ENCODE measurements at regions not wholly inside any gene's neighbourhood (a gene's known extent, or its start where the extent isn't known, plus 50 kb on each side); places are given as distances from the start of the nearest gene placed in this dataset.

DNA sequence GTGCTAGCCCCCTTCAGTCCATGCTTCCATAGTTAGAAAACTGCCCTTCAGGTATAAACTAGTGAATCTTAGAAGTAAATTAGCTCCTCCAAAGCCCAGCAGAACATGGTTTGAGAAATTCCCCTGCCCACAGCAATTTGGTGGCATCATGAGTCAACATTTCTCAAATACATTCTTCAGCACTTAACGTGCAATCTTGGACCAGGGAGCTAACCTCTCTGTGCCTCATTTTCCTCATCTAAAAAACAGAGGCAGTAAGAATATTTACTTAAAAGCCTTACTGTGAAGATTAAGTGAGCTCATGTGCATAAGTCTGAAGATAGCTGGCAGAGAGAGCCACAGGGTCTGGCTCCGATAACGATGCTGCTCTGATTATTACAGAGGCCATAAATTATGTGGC, 800.7 kb upstream of the AMELY start:
- no peak for TF ChIP-seq EZH2phosphoT487 (IDR thresholded peaks at IDR 0.05; ENCODE audit: low read depth)
- TF ChIP-seq, protein P1, sequence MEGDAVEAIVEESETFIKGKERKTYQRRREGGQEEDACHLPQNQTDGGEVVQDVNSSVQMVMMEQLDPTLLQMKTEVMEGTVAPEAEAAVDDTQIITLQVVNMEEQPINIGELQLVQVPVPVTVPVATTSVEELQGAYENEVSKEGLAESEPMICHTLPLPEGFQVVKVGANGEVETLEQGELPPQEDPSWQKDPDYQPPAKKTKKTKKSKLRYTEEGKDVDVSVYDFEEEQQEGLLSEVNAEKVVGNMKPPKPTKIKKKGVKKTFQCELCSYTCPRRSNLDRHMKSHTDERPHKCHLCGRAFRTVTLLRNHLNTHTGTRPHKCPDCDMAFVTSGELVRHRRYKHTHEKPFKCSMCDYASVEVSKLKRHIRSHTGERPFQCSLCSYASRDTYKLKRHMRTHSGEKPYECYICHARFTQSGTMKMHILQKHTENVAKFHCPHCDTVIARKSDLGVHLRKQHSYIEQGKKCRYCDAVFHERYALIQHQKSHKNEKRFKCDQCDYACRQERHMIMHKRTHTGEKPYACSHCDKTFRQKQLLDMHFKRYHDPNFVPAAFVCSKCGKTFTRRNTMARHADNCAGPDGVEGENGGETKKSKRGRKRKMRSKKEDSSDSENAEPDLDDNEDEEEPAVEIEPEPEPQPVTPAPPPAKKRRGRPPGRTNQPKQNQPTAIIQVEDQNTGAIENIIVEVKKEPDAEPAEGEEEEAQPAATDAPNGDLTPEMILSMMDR (IDR thresholded peaks at IDR 0.05; ENCODE audit: low read depth, low read length), result no peak

All from OCI-LY3 (cell line).